WTC11 (cell line): ENCODE measurements at regions not wholly inside any gene's neighbourhood (a gene's known extent, or its start where the extent isn't known, plus 50 kb on each side); places are given as distances from the start of the nearest gene placed in this dataset.

Experiments
- ESRRA ChIP-seq: sonication (generic); formaldehyde crosslinking; IDR thresholded peaks from 2 replicates; pipeline ENCODE4 v1.8.1; 2022; ENCODE audit warnings: mild to moderate bottlenecking, missing genetic modification reagents, borderline replicate concordance
- FOXK1 ChIP-seq: sonication (generic); formaldehyde crosslinking; IDR thresholded peaks from 2 replicates; pipeline ENCODE4 v1.8.0; 2022; ENCODE audit warnings: mild to moderate bottlenecking, moderate library complexity, missing genetic modification reagents
- MXD4 ChIP-seq: fragments of 250-450 bp; sonication (Bioruptor Pico); IDR thresholded peaks from 2 replicates; pipeline ENCODE4 v1.8.0; 2021; ENCODE audit warnings: mild to moderate bottlenecking, moderate library complexity, borderline replicate concordance
- NFE2L1 ChIP-seq: sonication (generic); formaldehyde crosslinking; IDR thresholded peaks from 2 replicates; pipeline ENCODE4 v1.8.1; 2023; ENCODE audit warnings: missing genetic modification reagents
- TCF7 ChIP-seq: sonication (generic); formaldehyde crosslinking; IDR thresholded peaks from 2 replicates; pipeline ENCODE4 v1.8.0; 2022; ENCODE audit warnings: mild to moderate bottlenecking, low read depth, missing genetic modification reagents, moderate library complexity
- TEAD4 ChIP-seq: sonication (generic); formaldehyde crosslinking; IDR thresholded peaks from 2 replicates; pipeline ENCODE4 v1.8.0; 2022; ENCODE audit warnings: mild to moderate bottlenecking, missing genetic modification reagents
- ZBTB21 ChIP-seq: sonication (generic); formaldehyde crosslinking; IDR thresholded peaks from 2 replicates; pipeline ENCODE4 v1.8.1; 2023; ENCODE audit warnings: mild to moderate bottlenecking, missing genetic modification reagents, borderline replicate concordance
- ZNF423 ChIP-seq: fragments of 250-450 bp; sonication (Bioruptor Pico); IDR thresholded peaks from 2 replicates; pipeline ENCODE4 v2.1.2; 2022; ENCODE audit warnings: mild to moderate bottlenecking, moderate library complexity
- ZNF671 ChIP-seq: fragments of 250-450 bp; sonication (Bioruptor Pico); IDR thresholded peaks from 2 replicates; pipeline ENCODE4 v1.8.0; 2021; ENCODE audit warnings: mild to moderate bottlenecking
- TF ChIP-seq, protein P1 (sequence below): sonication (generic); formaldehyde crosslinking; IDR thresholded peaks from 2 replicates; pipeline ENCODE4 v1.8.1; 2023; ENCODE audit warnings: mild to moderate bottlenecking, moderate library complexity, missing genetic modification reagents
- TF ChIP-seq, protein P2 (sequence below): sonication (generic); formaldehyde crosslinking; IDR thresholded peaks from 2 replicates; pipeline ENCODE4 v1.8.1; 2023; ENCODE audit warnings: mild to moderate bottlenecking, missing genetic modification reagents, moderate library complexity
- TF ChIP-seq, protein P3 (sequence below): fragments of 200-600 bp; IDR thresholded peaks from 2 replicates; pipeline ENCODE4 v1.8.0; 2022; ENCODE audit warnings: antibody characterized with exemption
- TF ChIP-seq, protein P4 (sequence below): sonication (generic); formaldehyde crosslinking; IDR thresholded peaks from 2 replicates; pipeline ENCODE4 v1.8.0; 2022; ENCODE audit warnings: mild to moderate bottlenecking, missing genetic modification reagents
- TF ChIP-seq, protein P5 (sequence below): sonication (generic); formaldehyde crosslinking; IDR thresholded peaks from 2 replicates; pipeline ENCODE4 v1.8.1; 2022; ENCODE audit warnings: low read depth, mild to moderate bottlenecking, moderate library complexity, missing genetic modification reagents, borderline replicate concordance

DNA sequence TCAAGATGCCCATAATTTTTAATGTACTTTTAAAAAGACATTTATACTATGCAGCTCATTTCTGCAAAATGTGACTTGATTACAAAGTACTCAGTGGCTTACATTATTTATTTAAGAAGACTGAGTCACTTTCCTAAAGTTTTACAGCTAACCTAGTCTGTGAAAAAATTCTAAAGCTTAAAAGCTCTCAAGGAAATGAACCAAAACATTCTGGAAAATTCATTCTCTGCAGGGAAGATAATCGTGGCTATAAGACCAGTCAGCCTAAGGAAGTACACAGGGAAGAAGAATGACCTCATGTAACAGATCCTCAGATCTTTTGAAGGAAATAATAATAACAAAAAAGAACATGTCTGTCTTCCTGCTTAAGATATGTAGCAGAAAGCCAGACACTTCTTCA, 232.1 kb upstream of the STK17B start:
- TF ChIP-seq, protein P1, sequence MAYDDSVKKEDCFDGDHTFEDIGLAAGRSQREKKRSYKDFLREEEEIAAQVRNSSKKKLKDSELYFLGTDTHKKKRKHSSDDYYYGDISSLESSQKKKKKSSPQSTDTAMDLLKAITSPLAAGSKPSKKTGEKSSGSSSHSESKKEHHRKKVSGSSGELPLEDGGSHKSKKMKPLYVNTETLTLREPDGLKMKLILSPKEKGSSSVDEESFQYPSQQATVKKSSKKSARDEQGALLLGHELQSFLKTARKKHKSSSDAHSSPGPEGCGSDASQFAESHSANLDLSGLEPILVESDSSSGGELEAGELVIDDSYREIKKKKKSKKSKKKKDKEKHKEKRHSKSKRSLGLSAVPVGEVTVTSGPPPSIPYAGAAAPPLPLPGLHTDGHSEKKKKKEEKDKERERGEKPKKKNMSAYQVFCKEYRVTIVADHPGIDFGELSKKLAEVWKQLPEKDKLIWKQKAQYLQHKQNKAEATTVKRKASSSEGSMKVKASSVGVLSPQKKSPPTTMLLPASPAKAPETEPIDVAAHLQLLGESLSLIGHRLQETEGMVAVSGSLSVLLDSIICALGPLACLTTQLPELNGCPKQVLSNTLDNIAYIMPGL: no peak
- TF ChIP-seq, protein P2, sequence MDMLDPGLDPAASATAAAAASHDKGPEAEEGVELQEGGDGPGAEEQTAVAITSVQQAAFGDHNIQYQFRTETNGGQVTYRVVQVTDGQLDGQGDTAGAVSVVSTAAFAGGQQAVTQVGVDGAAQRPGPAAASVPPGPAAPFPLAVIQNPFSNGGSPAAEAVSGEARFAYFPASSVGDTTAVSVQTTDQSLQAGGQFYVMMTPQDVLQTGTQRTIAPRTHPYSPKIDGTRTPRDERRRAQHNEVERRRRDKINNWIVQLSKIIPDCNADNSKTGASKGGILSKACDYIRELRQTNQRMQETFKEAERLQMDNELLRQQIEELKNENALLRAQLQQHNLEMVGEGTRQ (CRISPR knock-in tag): no peak
- TF ChIP-seq, protein P3, sequence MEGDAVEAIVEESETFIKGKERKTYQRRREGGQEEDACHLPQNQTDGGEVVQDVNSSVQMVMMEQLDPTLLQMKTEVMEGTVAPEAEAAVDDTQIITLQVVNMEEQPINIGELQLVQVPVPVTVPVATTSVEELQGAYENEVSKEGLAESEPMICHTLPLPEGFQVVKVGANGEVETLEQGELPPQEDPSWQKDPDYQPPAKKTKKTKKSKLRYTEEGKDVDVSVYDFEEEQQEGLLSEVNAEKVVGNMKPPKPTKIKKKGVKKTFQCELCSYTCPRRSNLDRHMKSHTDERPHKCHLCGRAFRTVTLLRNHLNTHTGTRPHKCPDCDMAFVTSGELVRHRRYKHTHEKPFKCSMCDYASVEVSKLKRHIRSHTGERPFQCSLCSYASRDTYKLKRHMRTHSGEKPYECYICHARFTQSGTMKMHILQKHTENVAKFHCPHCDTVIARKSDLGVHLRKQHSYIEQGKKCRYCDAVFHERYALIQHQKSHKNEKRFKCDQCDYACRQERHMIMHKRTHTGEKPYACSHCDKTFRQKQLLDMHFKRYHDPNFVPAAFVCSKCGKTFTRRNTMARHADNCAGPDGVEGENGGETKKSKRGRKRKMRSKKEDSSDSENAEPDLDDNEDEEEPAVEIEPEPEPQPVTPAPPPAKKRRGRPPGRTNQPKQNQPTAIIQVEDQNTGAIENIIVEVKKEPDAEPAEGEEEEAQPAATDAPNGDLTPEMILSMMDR: no peak
- TF ChIP-seq, protein P4, sequence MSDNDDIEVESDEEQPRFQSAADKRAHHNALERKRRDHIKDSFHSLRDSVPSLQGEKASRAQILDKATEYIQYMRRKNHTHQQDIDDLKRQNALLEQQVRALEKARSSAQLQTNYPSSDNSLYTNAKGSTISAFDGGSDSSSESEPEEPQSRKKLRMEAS (CRISPR knock-in tag): no peak
- TF ChIP-seq ZNF671 (no peak), TEAD4 (CRISPR knock-in tag) (no peak), MXD4 (no peak), ZNF423 (CRISPR knock-in tag) (no peak), FOXK1 (CRISPR knock-in tag) (no peak), NFE2L1 (CRISPR knock-in tag) (no peak), ZBTB21 (CRISPR knock-in tag) (no peak), ESRRA (CRISPR knock-in tag) (no peak), TCF7 (CRISPR knock-in tag) (no peak)
- TF ChIP-seq, protein P5, sequence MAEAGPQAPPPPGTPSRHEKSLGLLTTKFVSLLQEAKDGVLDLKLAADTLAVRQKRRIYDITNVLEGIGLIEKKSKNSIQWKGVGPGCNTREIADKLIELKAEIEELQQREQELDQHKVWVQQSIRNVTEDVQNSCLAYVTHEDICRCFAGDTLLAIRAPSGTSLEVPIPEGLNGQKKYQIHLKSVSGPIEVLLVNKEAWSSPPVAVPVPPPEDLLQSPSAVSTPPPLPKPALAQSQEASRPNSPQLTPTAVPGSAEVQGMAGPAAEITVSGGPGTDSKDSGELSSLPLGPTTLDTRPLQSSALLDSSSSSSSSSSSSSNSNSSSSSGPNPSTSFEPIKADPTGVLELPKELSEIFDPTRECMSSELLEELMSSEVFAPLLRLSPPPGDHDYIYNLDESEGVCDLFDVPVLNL (CRISPR knock-in tag): no peak
